ENCODE measurements at regions not wholly inside any gene's neighbourhood (a gene's known extent, or its start where the extent isn't known, plus 50 kb on each side); places are given as distances from the start of the nearest gene placed in this dataset.

DNA sequence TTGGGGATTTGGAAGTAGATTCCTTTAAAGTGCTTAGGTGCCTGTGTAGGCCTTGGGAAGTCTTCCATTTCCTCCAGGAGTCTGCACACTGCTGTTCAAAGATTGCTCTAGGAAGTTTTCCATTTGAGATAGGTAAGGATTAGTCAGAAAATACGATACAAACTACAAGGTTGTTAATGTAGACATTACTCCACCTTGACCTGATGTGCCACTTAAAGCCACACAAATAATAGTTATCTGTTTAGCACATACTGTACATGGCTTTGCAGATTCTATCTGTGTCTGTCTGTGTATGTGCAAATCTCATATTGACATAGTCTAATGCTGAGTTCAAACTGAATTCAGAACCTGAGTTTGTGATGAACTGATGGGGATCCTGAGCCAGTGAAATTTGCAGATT lies 118.4 kb downstream of the RHOU start (continued):
- TF ChIP-seq BCL6 (CRISPR knock-in tag; IDR thresholded peaks at IDR 0.05) = peak; percentile 67
- no peak for TF ChIP-seq ZBTB1 (CRISPR knock-in tag; IDR thresholded peaks at IDR 0.05; ENCODE audit: borderline replicate concordance)
- TF ChIP-seq ZNF34 (CRISPR knock-in tag; IDR thresholded peaks at IDR 0.05; ENCODE audit: borderline replicate concordance) = no peak
- TF ChIP-seq, protein P1, sequence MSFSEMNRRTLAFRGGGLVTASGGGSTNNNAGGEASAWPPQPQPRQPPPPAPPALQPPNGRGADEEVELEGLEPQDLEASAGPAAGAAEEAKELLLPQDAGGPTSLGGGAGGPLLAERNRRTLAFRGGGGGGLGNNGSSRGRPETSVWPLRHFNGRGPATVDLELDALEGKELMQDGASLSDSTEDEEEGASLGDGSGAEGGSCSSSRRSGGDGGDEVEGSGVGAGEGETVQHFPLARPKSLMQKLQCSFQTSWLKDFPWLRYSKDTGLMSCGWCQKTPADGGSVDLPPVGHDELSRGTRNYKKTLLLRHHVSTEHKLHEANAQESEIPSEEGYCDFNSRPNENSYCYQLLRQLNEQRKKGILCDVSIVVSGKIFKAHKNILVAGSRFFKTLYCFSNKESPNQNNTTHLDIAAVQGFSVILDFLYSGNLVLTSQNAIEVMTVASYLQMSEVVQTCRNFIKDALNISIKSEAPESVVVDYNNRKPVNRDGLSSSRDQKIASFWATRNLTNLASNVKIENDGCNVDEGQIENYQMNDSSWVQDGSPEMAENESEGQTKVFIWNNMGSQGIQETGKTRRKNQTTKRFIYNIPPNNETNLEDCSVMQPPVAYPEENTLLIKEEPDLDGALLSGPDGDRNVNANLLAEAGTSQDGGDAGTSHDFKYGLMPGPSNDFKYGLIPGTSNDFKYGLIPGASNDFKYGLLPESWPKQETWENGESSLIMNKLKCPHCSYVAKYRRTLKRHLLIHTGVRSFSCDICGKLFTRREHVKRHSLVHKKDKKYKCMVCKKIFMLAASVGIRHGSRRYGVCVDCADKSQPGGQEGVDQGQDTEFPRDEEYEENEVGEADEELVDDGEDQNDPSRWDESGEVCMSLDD (CRISPR knock-in tag; IDR thresholded peaks at IDR 0.05; ENCODE audit: borderline replicate concordance) = no peak
- no peak for TF ChIP-seq ZNF235 (CRISPR knock-in tag; IDR thresholded peaks at IDR 0.05; ENCODE audit: borderline replicate concordance)
- TF ChIP-seq PHF5A (CRISPR knock-in tag; IDR thresholded peaks at IDR 0.05; ENCODE audit: low read depth, unreplicated experiment) = no peak
- TF ChIP-seq, protein P2, sequence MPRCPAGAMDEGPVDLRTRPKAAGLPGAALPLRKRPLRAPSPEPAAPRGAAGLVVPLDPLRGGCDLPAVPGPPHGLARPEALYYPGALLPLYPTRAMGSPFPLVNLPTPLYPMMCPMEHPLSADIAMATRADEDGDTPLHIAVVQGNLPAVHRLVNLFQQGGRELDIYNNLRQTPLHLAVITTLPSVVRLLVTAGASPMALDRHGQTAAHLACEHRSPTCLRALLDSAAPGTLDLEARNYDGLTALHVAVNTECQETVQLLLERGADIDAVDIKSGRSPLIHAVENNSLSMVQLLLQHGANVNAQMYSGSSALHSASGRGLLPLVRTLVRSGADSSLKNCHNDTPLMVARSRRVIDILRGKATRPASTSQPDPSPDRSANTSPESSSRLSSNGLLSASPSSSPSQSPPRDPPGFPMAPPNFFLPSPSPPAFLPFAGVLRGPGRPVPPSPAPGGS (CRISPR knock-in tag; IDR thresholded peaks at IDR 0.05) = no peak
- no peak for TF ChIP-seq SP2 (CRISPR knock-in tag; IDR thresholded peaks at IDR 0.05)
- TF ChIP-seq, protein P3, sequence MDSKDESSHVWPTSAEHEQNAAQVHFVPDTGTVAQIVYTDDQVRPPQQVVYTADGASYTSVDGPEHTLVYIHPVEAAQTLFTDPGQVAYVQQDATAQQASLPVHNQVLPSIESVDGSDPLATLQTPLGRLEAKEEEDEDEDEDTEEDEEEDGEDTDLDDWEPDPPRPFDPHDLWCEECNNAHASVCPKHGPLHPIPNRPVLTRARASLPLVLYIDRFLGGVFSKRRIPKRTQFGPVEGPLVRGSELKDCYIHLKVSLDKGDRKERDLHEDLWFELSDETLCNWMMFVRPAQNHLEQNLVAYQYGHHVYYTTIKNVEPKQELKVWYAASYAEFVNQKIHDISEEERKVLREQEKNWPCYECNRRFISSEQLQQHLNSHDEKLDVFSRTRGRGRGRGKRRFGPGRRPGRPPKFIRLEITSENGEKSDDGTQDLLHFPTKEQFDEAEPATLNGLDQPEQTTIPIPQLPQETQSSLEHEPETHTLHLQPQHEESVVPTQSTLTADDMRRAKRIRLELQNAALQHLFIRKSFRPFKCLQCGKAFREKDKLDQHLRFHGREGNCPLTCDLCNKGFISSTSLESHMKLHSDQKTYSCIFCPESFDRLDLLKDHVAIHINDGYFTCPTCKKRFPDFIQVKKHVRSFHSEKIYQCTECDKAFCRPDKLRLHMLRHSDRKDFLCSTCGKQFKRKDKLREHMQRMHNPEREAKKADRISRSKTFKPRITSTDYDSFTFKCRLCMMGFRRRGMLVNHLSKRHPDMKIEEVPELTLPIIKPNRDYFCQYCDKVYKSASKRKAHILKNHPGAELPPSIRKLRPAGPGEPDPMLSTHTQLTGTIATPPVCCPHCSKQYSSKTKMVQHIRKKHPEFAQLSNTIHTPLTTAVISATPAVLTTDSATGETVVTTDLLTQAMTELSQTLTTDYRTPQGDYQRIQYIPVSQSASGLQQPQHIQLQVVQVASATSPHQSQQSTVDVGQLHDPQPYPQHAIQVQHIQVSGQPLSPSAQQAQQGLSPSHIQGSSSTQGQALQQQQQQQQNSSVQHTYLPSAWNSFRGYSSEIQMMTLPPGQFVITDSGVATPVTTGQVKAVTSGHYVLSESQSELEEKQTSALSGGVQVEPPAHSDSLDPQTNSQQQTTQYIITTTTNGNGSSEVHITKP (CRISPR knock-in tag; IDR thresholded peaks at IDR 0.05; ENCODE audit: low read depth) = no peak
- TF ChIP-seq IRF2 (CRISPR knock-in tag; IDR thresholded peaks at IDR 0.05) = no peak
- no peak for TF ChIP-seq KAT7 (CRISPR knock-in tag; IDR thresholded peaks at IDR 0.05; ENCODE audit: borderline replicate concordance)
- no peak for TF ChIP-seq ZMYM2 (CRISPR knock-in tag; IDR thresholded peaks at IDR 0.05)
- TF ChIP-seq STAT5B (CRISPR knock-in tag; IDR thresholded peaks at IDR 0.05) = no peak
- no peak for TF ChIP-seq ZSCAN22 (CRISPR knock-in tag; IDR thresholded peaks at IDR 0.05)
- TF ChIP-seq ZNF260 (CRISPR knock-in tag; IDR thresholded peaks at IDR 0.05; ENCODE audit: borderline replicate concordance, low read depth) = no peak
- TF ChIP-seq ZNF354B (CRISPR knock-in tag; IDR thresholded peaks at IDR 0.05) = no peak
- TF ChIP-seq, protein P4, sequence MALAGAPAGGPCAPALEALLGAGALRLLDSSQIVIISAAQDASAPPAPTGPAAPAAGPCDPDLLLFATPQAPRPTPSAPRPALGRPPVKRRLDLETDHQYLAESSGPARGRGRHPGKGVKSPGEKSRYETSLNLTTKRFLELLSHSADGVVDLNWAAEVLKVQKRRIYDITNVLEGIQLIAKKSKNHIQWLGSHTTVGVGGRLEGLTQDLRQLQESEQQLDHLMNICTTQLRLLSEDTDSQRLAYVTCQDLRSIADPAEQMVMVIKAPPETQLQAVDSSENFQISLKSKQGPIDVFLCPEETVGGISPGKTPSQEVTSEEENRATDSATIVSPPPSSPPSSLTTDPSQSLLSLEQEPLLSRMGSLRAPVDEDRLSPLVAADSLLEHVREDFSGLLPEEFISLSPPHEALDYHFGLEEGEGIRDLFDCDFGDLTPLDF (CRISPR knock-in tag; IDR thresholded peaks at IDR 0.05) = no peak
- TF ChIP-seq, protein P5, sequence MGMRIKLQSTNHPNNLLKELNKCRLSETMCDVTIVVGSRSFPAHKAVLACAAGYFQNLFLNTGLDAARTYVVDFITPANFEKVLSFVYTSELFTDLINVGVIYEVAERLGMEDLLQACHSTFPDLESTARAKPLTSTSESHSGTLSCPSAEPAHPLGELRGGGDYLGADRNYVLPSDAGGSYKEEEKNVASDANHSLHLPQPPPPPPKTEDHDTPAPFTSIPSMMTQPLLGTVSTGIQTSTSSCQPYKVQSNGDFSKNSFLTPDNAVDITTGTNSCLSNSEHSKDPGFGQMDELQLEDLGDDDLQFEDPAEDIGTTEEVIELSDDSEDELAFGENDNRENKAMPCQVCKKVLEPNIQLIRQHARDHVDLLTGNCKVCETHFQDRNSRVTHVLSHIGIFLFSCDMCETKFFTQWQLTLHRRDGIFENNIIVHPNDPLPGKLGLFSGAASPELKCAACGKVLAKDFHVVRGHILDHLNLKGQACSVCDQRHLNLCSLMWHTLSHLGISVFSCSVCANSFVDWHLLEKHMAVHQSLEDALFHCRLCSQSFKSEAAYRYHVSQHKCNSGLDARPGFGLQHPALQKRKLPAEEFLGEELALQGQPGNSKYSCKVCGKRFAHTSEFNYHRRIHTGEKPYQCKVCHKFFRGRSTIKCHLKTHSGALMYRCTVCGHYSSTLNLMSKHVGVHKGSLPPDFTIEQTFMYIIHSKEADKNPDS (CRISPR knock-in tag; IDR thresholded peaks at IDR 0.05) = no peak
- no peak for TF ChIP-seq ZC3H4 (CRISPR knock-in tag; IDR thresholded peaks at IDR 0.05; ENCODE audit: borderline replicate concordance)
- no peak for TF ChIP-seq KDM5A (IDR thresholded peaks at IDR 0.05; ENCODE audit: borderline replicate concordance, low read length)
- no peak for TF ChIP-seq YEATS4 (CRISPR knock-in tag; IDR thresholded peaks at IDR 0.05; ENCODE audit: borderline replicate concordance)

Measured in HepG2 (cell line).